H9 (cell line): ENCODE measurements at regions not wholly inside any gene's neighbourhood (a gene's known extent, or its start where the extent isn't known, plus 50 kb on each side); places are given as distances from the start of the nearest gene placed in this dataset.

ENCODE experiments used
- DNase-seq: peaks from one replicate; pipeline ENCODE4 v3.0.0-alpha.2; 2017
- H2AFZ ChIP-seq: one replicate; pipeline ENCODE4 v1.6.1; 2013; ENCODE audit warnings: mild to moderate bottlenecking, low read length, control low read depth, moderate library complexity
- H2AK5ac ChIP-seq: 2 replicates; pipeline ENCODE4 v1.6.1; 2013; ENCODE audit warnings: low read length, control low read depth, mixed read lengths; ENCODE audit not compliant: insufficient read length
- H2BK120ac ChIP-seq: one replicate; pipeline ENCODE4 v1.6.1; 2013; ENCODE audit warnings: low read depth, mild to moderate bottlenecking, low read length, control low read depth, inconsistent platforms; ENCODE audit not compliant: poor library complexity, severe bottlenecking
- H2BK12ac ChIP-seq: 2 replicates; pipeline ENCODE4 v1.6.1; 2013; ENCODE audit warnings: low read length, control low read depth, mixed read lengths, low read depth; ENCODE audit not compliant: insufficient read length
- H2BK15ac ChIP-seq: 2 replicates; pipeline ENCODE4 v1.6.1; 2013; ENCODE audit warnings: low read depth, low read length, control low read depth
- H2BK20ac ChIP-seq: one replicate; pipeline ENCODE4 v1.6.1; 2013; ENCODE audit warnings: low read depth, mild to moderate bottlenecking, low read length, control low read depth, inconsistent platforms; ENCODE audit not compliant: poor library complexity, severe bottlenecking
- H2BK5ac ChIP-seq: 2 replicates; pipeline ENCODE4 v1.6.1; 2013; ENCODE audit warnings: low read length, control low read depth, mixed read lengths; ENCODE audit not compliant: insufficient read length
- H3K14ac ChIP-seq: 2 replicates; pipeline ENCODE4 v1.6.1; 2013; ENCODE audit warnings: low read length, control low read depth; ENCODE audit not compliant: insufficient read depth
- H3K18ac ChIP-seq: 2 replicates; pipeline ENCODE4 v1.6.1; 2013; ENCODE audit warnings: low read depth, mild to moderate bottlenecking, mixed read lengths, low read length, control low read depth; ENCODE audit not compliant: insufficient read length
- H3K23ac ChIP-seq: 2 replicates; pipeline ENCODE4 v1.6.1; 2013; ENCODE audit warnings: low read length, control low read depth, mixed read lengths, low read depth; ENCODE audit not compliant: insufficient read length
- H3K23me2 ChIP-seq: 2 replicates; pipeline ENCODE4 v1.6.1; 2013; ENCODE audit warnings: low read depth, mild to moderate bottlenecking, mixed read lengths, low read length, control low read depth; ENCODE audit not compliant: insufficient read length, poor library complexity, severe bottlenecking
- H3K27ac ChIP-seq: 2 replicates; pipeline ENCODE4 v1.5.1; 2013; ENCODE audit warnings: low read length, control low read depth, mixed read lengths, low read depth; ENCODE audit not compliant: insufficient read length
- H3K27me3 ChIP-seq: 2 replicates; pipeline ENCODE4 v1.6.1; 2013; ENCODE audit warnings: low read length, control low read depth, inconsistent platforms; ENCODE audit not compliant: insufficient read depth
- H3K4ac ChIP-seq: 2 replicates; pipeline ENCODE4 v1.6.1; 2013; ENCODE audit warnings: low read depth, mild to moderate bottlenecking, control low read depth, inconsistent platforms, low read length, moderate library complexity
- H3K4me1 ChIP-seq: 2 replicates; pipeline ENCODE4 v1.6.1; 2013; ENCODE audit warnings: low read length, control low read depth, inconsistent platforms; ENCODE audit not compliant: insufficient read depth
- H3K4me2 ChIP-seq: 2 replicates; pipeline ENCODE4 v1.6.1; 2013; ENCODE audit warnings: low read length, control low read depth, mixed read lengths; ENCODE audit not compliant: insufficient read length, insufficient read depth
- H3K56ac ChIP-seq: 2 replicates; pipeline ENCODE4 v1.6.1; 2013; ENCODE audit warnings: low read depth, mild to moderate bottlenecking, mixed read lengths, low read length, control low read depth; ENCODE audit not compliant: insufficient read length
- H3K79me1 ChIP-seq: 2 replicates; pipeline ENCODE4 v1.6.1; 2013; ENCODE audit warnings: low read depth, mild to moderate bottlenecking, moderate library complexity, low read length, control low read depth, inconsistent platforms; ENCODE audit not compliant: insufficient read depth, poor library complexity, severe bottlenecking
- H3K79me2 ChIP-seq: 2 replicates; pipeline ENCODE4 v1.6.1; 2013; ENCODE audit warnings: low read length, control low read depth, inconsistent platforms; ENCODE audit not compliant: insufficient read depth
- H3K9ac ChIP-seq: 2 replicates; pipeline ENCODE4 v1.6.1; 2013; ENCODE audit warnings: low read length, control low read depth, mixed read lengths; ENCODE audit not compliant: insufficient read length; ENCODE audit errors: extremely low read depth
- H3K9me3 ChIP-seq: one replicate; pipeline ENCODE4 v1.6.1; 2013; ENCODE audit warnings: low read depth, low read length, inconsistent platforms; ENCODE audit not compliant: control insufficient read depth
- H3T11ph ChIP-seq: one replicate; pipeline ENCODE4 v1.6.1; 2013; ENCODE audit warnings: mild to moderate bottlenecking, low read length, control low read depth, inconsistent platforms
- H4K20me1 ChIP-seq: one replicate; pipeline ENCODE4 v1.6.1; 2013; ENCODE audit not compliant: control insufficient read depth, insufficient read length, insufficient read depth
- H4K5ac ChIP-seq: 2 replicates; pipeline ENCODE4 v1.6.1; 2013; ENCODE audit warnings: low read depth, mild to moderate bottlenecking, mixed read lengths, low read length, control low read depth; ENCODE audit not compliant: insufficient read length
- H4K8ac ChIP-seq: replicated peaks from 2 replicates; pipeline ENCODE4 v1.6.1; 2013; ENCODE audit warnings: low read length, control low read depth, mixed read lengths, low read depth; ENCODE audit not compliant: insufficient read length
- H4K91ac ChIP-seq: 2 replicates; pipeline ENCODE4 v1.6.1; 2013; ENCODE audit warnings: low read depth, mild to moderate bottlenecking, moderate library complexity, mixed read lengths, low read length, control low read depth; ENCODE audit not compliant: insufficient read length
- H3K27ac Mint-ChIP-seq, 3 experiments: 2 replicates in 2 of 3; 3 replicates in 1 of 3; pipeline ENCODE4 v1.8.0; 2020 to 2021; ENCODE audit warnings: mixed read lengths in 3 of 3, mild to moderate bottlenecking in 1 of 3, moderate library complexity in 1 of 3
- H3K27me3 Mint-ChIP-seq: 2 replicates; pipeline ENCODE4 v1.8.0; 2021; ENCODE audit warnings: low read depth, mild to moderate bottlenecking, moderate library complexity, mixed read lengths
- H3K36me3 Mint-ChIP-seq, 3 experiments: 2 replicates in 2 of 3; 3 replicates in 1 of 3; pipeline ENCODE4 v1.8.0; 2020 to 2021; ENCODE audit warnings: low read depth in 3 of 3, mixed read lengths in 3 of 3; ENCODE audit not compliant: insufficient read depth in 1 of 3
- H3K4me1 Mint-ChIP-seq, 2 experiments: 2 replicates each; pipeline ENCODE4 v1.8.0; 2020; ENCODE audit warnings: mixed read lengths in 2 of 2
- H3K4me3 Mint-ChIP-seq, 2 experiments: 2 replicates in 1 of 2; 3 replicates in 1 of 2; pipeline ENCODE4 v1.8.0; 2020 to 2021; ENCODE audit warnings: mild to moderate bottlenecking in 2 of 2, mixed read lengths in 2 of 2, moderate library complexity in 1 of 2
- H3K9me3 Mint-ChIP-seq, 2 experiments: 2 replicates in 1 of 2; 3 replicates in 1 of 2; pipeline ENCODE4 v1.8.0; 2020; ENCODE audit warnings: mild to moderate bottlenecking in 2 of 2, mixed read lengths in 2 of 2, moderate library complexity in 1 of 2
- CTCF ChIP-seq: fragments of 200-600 bp; sonication (generic); conservative IDR thresholded peaks from 3 replicates; pipeline ENCODE4 v1.8.0; 2021; ENCODE audit warnings: antibody characterized with exemption, mild to moderate bottlenecking
- WGBS: extraction: QIAGEN DNeasy Blood & Tissue Kit; methylation state at CpG from one replicate; pipeline ENCODE4 v1.1.7; 2013; ENCODE audit warnings: missing lambda C conversion rate, low lambda C conversion rate, mixed read lengths; ENCODE audit not compliant: insufficient read length; ENCODE audit errors: extremely low coverage; 5-methylcytosine and 5-hydroxymethylcytosine counted together

GRCh38 chr10:106513352-106513771 lies 651.1 kb downstream of the SORCS1 start:
- Histone ChIP-seq H2BK15ac (no peak overlapping the region), H3K14ac (no peak overlapping the region), H3K4me2 (no peak overlapping the region), H4K91ac (no peak overlapping the region), H3K79me2 (no peaks in the 10 kb centered on the region), H4K5ac (no peak overlapping the region), H2AFZ (no peak overlapping the region), H2BK20ac (no peak overlapping the region), H2BK12ac (no peak overlapping the region), H3K9me3 (no peaks in the 10 kb centered on the region), H2BK120ac (no peak overlapping the region), H3T11ph (no peak overlapping the region), H3K4me1 (no peaks in the 10 kb centered on the region), H3K56ac (no peak overlapping the region), H2BK5ac (no peak overlapping the region), H4K20me1 (no peaks in the 10 kb centered on the region), H2AK5ac (no peak overlapping the region), H3K9ac (no peak overlapping the region), H3K23ac (no peak overlapping the region), H3K18ac (no peak overlapping the region), H3K4ac (no peak overlapping the region), H4K8ac (no peak overlapping the region), H3K27me3 (no peaks in the 10 kb centered on the region), H3K27ac (no peak overlapping the region), H3K23me2 (no peaks in the 10 kb centered on the region), H3K79me1 (no peaks in the 10 kb centered on the region)
- Mint-ChIP-seq H3K27me3 (no peaks in the 10 kb centered on the region), H3K4me1 (peaks cover 10 to 12% of the 10 kb centered on the region in 2 experiments), H3K36me3 (no peaks in the 10 kb centered on the region), H3K9me3 (no peaks in the 10 kb centered on the region), H3K27ac (no peak overlapping the region; a peak in 1 of 7 replicates), H3K4me3 (no peak overlapping the region)
- DNase-seq = no peak
- WGBS = no CpG with 5 or more reads among the region's 4 CpGs
- TF ChIP-seq CTCF = no peak
